GM23338 (cell line): ENCODE measurements at regions not wholly inside any gene's neighbourhood (a gene's known extent, or its start where the extent isn't known, plus 50 kb on each side); places are given as distances from the start of the nearest gene placed in this dataset.
"Not testable (repeated sequence)": the region's sequence is repeated elsewhere in the genome, so short reads cannot be mapped to it uniquely, and the experiment has no call there.

Experiments
- CREB1 ChIP-seq: fragments of 250-450 bp; sonication (Bioruptor Pico); IDR thresholded peaks from 2 replicates; pipeline ENCODE4 v1.5.0; 2020; ENCODE audit warnings: low read depth, mild to moderate bottlenecking, moderate library complexity
- ETS1 ChIP-seq: IDR thresholded peaks from 2 replicates; pipeline ENCODE4 v1.6.1; 2016; ENCODE audit warnings: antibody characterized with exemption
- EZH2 ChIP-seq: fragments of 200-600 bp; sonication (generic); IDR thresholded peaks from one replicate; pipeline ENCODE4 v1.8.0; 2017; ENCODE audit warnings: antibody characterized with exemption, mild to moderate bottlenecking, low read depth; ENCODE audit not compliant: unreplicated experiment
- EZH2phosphoT487 ChIP-seq: fragments of 200-600 bp; sonication (generic); IDR thresholded peaks from one replicate; pipeline ENCODE4 v1.8.1; 2018; ENCODE audit warnings: antibody characterized with exemption; ENCODE audit not compliant: unreplicated experiment
- JUNB ChIP-seq: IDR thresholded peaks from one replicate; pipeline ENCODE4 v1.6.1; 2016; ENCODE audit warnings: antibody characterized with exemption; ENCODE audit not compliant: unreplicated experiment
- NANOG ChIP-seq: IDR thresholded peaks from 2 replicates; pipeline ENCODE4 v1.6.1; 2016; ENCODE audit warnings: antibody characterized with exemption, borderline replicate concordance
- POLR2AphosphoS5 ChIP-seq: IDR thresholded peaks from 2 replicates; pipeline ENCODE4 v1.6.1; 2016; ENCODE audit warnings: antibody characterized with exemption, low read depth
- STAT1 ChIP-seq: IDR thresholded peaks from one replicate; pipeline ENCODE4 v1.6.1; 2016; ENCODE audit warnings: antibody characterized with exemption; ENCODE audit not compliant: unreplicated experiment
- ZNF331 ChIP-seq: fragments of 250-450 bp; sonication (Bioruptor Pico); IDR thresholded peaks from 2 replicates; pipeline ENCODE4 v1.5.0; 2020; ENCODE audit warnings: low read depth, mild to moderate bottlenecking, moderate library complexity
- TF ChIP-seq, protein P1 (sequence below), 2 experiments: fragments of 200-600 bp in 1 of 2; sonication (generic) in 1 of 2; conservative IDR thresholded peaks; 2 replicates each; pipeline versions ENCODE4 v1.5.1 to v1.6.1; 2016 to 2017; ENCODE audit warnings: antibody characterized with exemption in 2 of 2, low read depth in 2 of 2, mild to moderate bottlenecking in 2 of 2, moderate library complexity in 1 of 2
- TF ChIP-seq, protein P2 (sequence below): IDR thresholded peaks from one replicate; pipeline ENCODE4 v1.6.1; 2018; ENCODE audit warnings: antibody characterized with exemption; ENCODE audit not compliant: unreplicated experiment

DNA sequence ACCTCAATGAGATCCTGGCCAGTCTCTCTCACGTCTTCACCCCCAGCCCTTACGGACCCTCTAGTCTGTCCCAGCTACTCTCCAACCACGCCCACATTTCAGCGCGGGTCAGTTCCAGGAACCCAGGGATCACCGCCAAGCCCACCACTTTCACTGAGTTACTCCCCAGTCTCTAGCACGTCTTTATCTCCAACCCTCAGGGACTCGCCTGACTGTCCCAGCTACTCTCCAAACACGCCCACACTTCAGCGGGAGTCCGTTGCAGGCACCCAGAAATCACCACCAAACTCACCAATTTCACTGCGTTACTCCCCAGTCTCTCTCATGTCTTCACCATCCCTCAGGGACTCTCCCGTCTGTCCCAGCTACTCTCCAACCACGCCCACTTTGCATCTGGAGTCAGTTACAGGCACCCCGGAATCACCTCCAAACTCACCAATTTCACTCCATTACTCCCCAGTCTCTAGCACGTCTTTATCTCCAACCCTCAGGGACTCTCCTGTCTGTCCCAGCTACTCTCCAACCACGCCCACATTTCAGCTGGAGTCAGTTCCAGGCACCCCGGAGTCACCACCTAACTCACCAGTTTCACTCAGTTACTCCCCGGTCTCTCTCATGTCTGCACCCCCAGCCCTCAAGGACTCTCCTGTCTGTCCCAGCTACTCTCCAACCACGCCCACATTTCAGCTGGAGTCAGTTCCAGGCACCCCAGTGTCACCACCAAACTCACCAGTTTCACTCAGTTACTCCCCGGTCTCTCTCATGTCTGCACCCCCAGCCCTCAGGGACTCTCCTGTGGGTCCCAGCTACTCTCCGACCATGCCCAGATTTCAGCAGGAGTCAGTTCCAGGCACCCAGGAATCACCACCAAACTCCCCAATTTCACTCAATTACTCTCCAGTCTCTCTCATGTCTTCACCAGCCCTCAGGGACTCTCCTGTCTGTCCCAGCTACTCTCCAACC is 336.8 kb downstream of the CWH43 start:
- TF ChIP-seq, protein P1, sequence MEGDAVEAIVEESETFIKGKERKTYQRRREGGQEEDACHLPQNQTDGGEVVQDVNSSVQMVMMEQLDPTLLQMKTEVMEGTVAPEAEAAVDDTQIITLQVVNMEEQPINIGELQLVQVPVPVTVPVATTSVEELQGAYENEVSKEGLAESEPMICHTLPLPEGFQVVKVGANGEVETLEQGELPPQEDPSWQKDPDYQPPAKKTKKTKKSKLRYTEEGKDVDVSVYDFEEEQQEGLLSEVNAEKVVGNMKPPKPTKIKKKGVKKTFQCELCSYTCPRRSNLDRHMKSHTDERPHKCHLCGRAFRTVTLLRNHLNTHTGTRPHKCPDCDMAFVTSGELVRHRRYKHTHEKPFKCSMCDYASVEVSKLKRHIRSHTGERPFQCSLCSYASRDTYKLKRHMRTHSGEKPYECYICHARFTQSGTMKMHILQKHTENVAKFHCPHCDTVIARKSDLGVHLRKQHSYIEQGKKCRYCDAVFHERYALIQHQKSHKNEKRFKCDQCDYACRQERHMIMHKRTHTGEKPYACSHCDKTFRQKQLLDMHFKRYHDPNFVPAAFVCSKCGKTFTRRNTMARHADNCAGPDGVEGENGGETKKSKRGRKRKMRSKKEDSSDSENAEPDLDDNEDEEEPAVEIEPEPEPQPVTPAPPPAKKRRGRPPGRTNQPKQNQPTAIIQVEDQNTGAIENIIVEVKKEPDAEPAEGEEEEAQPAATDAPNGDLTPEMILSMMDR (conservative IDR thresholded peaks at IDR 0.05; ENCODE audit: low read depth in 2 of 2): not testable (repeated sequence)
- TF ChIP-seq, protein P2, sequence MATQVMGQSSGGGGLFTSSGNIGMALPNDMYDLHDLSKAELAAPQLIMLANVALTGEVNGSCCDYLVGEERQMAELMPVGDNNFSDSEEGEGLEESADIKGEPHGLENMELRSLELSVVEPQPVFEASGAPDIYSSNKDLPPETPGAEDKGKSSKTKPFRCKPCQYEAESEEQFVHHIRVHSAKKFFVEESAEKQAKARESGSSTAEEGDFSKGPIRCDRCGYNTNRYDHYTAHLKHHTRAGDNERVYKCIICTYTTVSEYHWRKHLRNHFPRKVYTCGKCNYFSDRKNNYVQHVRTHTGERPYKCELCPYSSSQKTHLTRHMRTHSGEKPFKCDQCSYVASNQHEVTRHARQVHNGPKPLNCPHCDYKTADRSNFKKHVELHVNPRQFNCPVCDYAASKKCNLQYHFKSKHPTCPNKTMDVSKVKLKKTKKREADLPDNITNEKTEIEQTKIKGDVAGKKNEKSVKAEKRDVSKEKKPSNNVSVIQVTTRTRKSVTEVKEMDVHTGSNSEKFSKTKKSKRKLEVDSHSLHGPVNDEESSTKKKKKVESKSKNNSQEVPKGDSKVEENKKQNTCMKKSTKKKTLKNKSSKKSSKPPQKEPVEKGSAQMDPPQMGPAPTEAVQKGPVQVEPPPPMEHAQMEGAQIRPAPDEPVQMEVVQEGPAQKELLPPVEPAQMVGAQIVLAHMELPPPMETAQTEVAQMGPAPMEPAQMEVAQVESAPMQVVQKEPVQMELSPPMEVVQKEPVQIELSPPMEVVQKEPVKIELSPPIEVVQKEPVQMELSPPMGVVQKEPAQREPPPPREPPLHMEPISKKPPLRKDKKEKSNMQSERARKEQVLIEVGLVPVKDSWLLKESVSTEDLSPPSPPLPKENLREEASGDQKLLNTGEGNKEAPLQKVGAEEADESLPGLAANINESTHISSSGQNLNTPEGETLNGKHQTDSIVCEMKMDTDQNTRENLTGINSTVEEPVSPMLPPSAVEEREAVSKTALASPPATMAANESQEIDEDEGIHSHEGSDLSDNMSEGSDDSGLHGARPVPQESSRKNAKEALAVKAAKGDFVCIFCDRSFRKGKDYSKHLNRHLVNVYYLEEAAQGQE: not testable (repeated sequence)
- TF ChIP-seq EZH2phosphoT487; CREB1 (CRISPR knock-in tag); POLR2AphosphoS5; EZH2; JUNB; ETS1; ZNF331; NANOG; STAT1: not testable (repeated sequence)
